Gastrocnemius medialis (tissue), 4 donors: ENCODE measurements at regions not wholly inside any gene's neighbourhood (a gene's known extent, or its start where the extent isn't known, plus 50 kb on each side); places are given as distances from the start of the nearest gene placed in this dataset.

Source experiments
- CTCF ChIP-seq, 5 experiments: fragments of 450-650 bp in 3 of 5; fragments of 200-600 bp in 2 of 5; sonication (generic) in 2 of 5; IDR thresholded peaks in 4 of 5; conservative IDR thresholded peaks in 1 of 5; 1 replicate in 4 of 5; 2 replicates in 1 of 5; pipeline ENCODE4 v1.5.1; 2016 to 2019; ENCODE audit warnings: antibody characterized with exemption in 5 of 5, mild to moderate bottlenecking in 3 of 5, moderate library complexity in 3 of 5
- POLR2A ChIP-seq, 2 donors: fragments of 450-650 bp; IDR thresholded peaks; one replicate each; pipeline ENCODE4 v1.6.1; 2017; ENCODE audit warnings: antibody characterized with exemption in 2 of 2, mild to moderate bottlenecking in 2 of 2, moderate library complexity in 2 of 2

DNA sequence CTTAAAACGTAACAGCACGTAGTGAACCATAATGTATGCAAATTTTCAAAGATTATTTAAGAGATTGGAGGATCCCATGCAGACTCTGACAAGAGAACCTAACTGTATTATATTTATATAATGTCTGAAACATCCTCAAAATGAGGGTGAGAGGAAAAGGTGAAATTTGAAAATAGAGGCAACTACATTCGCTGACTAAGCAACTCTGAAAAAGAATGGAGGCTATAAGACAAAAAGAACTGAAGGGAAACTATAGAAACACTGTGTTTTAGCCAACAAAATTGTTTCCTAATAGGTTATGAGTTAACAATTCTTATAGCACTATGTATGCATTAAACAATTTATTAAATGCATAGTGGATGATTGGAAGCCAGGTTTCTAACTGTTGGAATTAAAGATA is 648.0 kb downstream of the UBE2NL start:
- no peak for TF ChIP-seq POLR2A (IDR thresholded peaks at IDR 0.05)
- no peak for TF ChIP-seq CTCF (IDR thresholded peaks at IDR 0.05 in 4 of 5, conservative IDR thresholded peaks at IDR 0.05 in 1 of 5)
